ENCODE measurements at regions not wholly inside any gene's neighbourhood (a gene's known extent, or its start where the extent isn't known, plus 50 kb on each side); places are given as distances from the start of the nearest gene placed in this dataset.

DNA sequence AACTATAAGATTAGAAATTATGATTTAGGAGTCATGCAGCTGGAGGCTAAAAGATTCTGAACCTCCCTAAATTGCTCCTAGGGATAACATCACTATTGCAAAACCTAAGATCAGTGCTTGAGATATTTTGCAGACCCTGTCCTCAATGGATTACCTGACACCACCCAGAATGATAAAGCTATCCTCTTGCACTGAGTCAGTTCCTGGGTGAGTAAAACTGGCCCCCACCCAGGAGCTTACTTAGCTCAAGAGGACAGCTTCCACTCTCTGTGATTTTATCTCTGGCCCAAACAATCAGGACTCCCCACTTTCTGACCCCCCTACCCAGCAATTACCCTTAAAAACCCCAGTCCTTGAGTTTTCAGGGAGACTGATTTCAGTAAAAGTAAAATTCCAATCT is 2074.4 kb upstream of the RAG2 start:
- BruUV-seq (replicated peaks), result no TSS peak
- POLR2A ChIA-PET, result no interaction called here

More for the DNA sequence above, 2074.4 kb upstream of the RAG2 start:
- peaks cover 0 to 23% of the 10 kb centered on the region in 2 experiments; a peak in 2 of 4 replicates for H3K9me3 ChIP-seq (ENCODE audit: control insufficient read depth in 1 of 2, insufficient read depth in 1 of 2, low read depth in 1 of 2, low read length in 2 of 2)
- no peak overlapping the region for H3K9ac ChIP-seq (ENCODE audit: low read length)
- intact Hi-C loops (cut with micrococcal nuclease), result no loop called here
- H3K9me2 ChIP-seq (ENCODE audit: insufficient read depth), result no peaks in the 10 kb centered on the region
- no peaks in the 10 kb centered on the region for H3K79me2 ChIP-seq (ENCODE audit: insufficient read depth, low read length)
- ATAC-seq (no peak), DNase-seq (ENCODE audit: low read depth, low spot score) (no peak)
- RAD21 ChIA-PET (ENCODE audit: low non-redundant PET in 1 of 2, low total read pairs in 2 of 2, uncharacterized antibody in 2 of 2, unreplicated experiment in 2 of 2), result no interaction called here
- TF ChIP-seq EZH2 (IDR thresholded peaks at IDR 0.05) (no peak), JUND (IDR thresholded peaks at IDR 0.05) (no peak), TCF7L2 (IDR thresholded peaks at IDR 0.05; ENCODE audit: borderline replicate concordance, extremely low read depth, insufficient read depth, insufficient read length) (no peak), CEBPB (IDR thresholded peaks at IDR 0.05; ENCODE audit: low read depth) (no peak), ZFX (IDR thresholded peaks at IDR 0.05) (no peak), EGR1 (IDR thresholded peaks at IDR 0.05; ENCODE audit: low read depth) (no peak), RAD21 (IDR thresholded peaks at IDR 0.05; ENCODE audit: low read depth) (no peak), FOSL1 (IDR thresholded peaks at IDR 0.05; ENCODE audit: low read depth) (no peak), CBX3 (IDR thresholded peaks at IDR 0.05; ENCODE audit: low read depth) (no peak), SIN3A (IDR thresholded peaks at IDR 0.05; ENCODE audit: low read depth) (no peak), YY1 (IDR thresholded peaks at IDR 0.05; ENCODE audit: extremely low read depth, insufficient replicate concordance, low read depth, low read length) (no peak), EZH2phosphoT487 (IDR thresholded peaks at IDR 0.05; ENCODE audit: borderline replicate concordance) (no peak), SP1 (IDR thresholded peaks at IDR 0.05; ENCODE audit: low read depth) (no peak), ZNF274 (IDR thresholded peaks at IDR 0.05; ENCODE audit: low read depth, low read length) (no peak), POLR2AphosphoS5 (IDR thresholded peaks at IDR 0.05; ENCODE audit: low read depth, low read length) (no peak), SRF (IDR thresholded peaks at IDR 0.05; ENCODE audit: low read depth) (no peak), POLR2A (IDR thresholded peaks at IDR 0.05; ENCODE audit: borderline replicate concordance, extremely low read depth, insufficient read depth, insufficient read length) (no peak)
- TF ChIP-seq, protein P1, sequence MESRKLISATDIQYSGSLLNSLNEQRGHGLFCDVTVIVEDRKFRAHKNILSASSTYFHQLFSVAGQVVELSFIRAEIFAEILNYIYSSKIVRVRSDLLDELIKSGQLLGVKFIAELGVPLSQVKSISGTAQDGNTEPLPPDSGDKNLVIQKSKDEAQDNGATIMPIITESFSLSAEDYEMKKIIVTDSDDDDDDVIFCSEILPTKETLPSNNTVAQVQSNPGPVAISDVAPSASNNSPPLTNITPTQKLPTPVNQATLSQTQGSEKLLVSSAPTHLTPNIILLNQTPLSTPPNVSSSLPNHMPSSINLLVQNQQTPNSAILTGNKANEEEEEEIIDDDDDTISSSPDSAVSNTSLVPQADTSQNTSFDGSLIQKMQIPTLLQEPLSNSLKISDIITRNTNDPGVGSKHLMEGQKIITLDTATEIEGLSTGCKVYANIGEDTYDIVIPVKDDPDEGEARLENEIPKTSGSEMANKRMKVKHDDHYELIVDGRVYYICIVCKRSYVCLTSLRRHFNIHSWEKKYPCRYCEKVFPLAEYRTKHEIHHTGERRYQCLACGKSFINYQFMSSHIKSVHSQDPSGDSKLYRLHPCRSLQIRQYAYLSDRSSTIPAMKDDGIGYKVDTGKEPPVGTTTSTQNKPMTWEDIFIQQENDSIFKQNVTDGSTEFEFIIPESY (IDR thresholded peaks at IDR 0.05; ENCODE audit: extremely low read depth, insufficient replicate concordance, low read length), result no peak
- TF ChIP-seq, protein P2, sequence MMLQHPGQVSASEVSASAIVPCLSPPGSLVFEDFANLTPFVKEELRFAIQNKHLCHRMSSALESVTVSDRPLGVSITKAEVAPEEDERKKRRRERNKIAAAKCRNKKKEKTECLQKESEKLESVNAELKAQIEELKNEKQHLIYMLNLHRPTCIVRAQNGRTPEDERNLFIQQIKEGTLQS (IDR thresholded peaks at IDR 0.05), result no peak
- TF ChIP-seq, protein P3, sequence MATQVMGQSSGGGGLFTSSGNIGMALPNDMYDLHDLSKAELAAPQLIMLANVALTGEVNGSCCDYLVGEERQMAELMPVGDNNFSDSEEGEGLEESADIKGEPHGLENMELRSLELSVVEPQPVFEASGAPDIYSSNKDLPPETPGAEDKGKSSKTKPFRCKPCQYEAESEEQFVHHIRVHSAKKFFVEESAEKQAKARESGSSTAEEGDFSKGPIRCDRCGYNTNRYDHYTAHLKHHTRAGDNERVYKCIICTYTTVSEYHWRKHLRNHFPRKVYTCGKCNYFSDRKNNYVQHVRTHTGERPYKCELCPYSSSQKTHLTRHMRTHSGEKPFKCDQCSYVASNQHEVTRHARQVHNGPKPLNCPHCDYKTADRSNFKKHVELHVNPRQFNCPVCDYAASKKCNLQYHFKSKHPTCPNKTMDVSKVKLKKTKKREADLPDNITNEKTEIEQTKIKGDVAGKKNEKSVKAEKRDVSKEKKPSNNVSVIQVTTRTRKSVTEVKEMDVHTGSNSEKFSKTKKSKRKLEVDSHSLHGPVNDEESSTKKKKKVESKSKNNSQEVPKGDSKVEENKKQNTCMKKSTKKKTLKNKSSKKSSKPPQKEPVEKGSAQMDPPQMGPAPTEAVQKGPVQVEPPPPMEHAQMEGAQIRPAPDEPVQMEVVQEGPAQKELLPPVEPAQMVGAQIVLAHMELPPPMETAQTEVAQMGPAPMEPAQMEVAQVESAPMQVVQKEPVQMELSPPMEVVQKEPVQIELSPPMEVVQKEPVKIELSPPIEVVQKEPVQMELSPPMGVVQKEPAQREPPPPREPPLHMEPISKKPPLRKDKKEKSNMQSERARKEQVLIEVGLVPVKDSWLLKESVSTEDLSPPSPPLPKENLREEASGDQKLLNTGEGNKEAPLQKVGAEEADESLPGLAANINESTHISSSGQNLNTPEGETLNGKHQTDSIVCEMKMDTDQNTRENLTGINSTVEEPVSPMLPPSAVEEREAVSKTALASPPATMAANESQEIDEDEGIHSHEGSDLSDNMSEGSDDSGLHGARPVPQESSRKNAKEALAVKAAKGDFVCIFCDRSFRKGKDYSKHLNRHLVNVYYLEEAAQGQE (IDR thresholded peaks at IDR 0.05; ENCODE audit: low read depth), result no peak
- no peaks in the 10 kb centered on the region for H3K36me3 ChIP-seq (ENCODE audit: control insufficient read depth in 1 of 2, insufficient read depth in 2 of 2, low read length in 2 of 2)
- no peaks in the 10 kb centered on the region for H4K20me1 ChIP-seq (ENCODE audit: insufficient read depth)
- no peaks in the 10 kb centered on the region for H3K4me1 ChIP-seq (ENCODE audit: control insufficient read depth in 1 of 2, insufficient read depth in 2 of 2, low read length in 2 of 2)
- no peak overlapping the region for H3K27ac ChIP-seq (ENCODE audit: low read depth, low read length)
- no peak overlapping the region for H2AFZ ChIP-seq (ENCODE audit: low read depth, low read length, poor library complexity, severe bottlenecking)
- no peak overlapping the region for H3K4me2 ChIP-seq (ENCODE audit: low read length)
- H3K27me3 ChIP-seq (ENCODE audit: insufficient read depth, low read length), result no peaks in the 10 kb centered on the region
- CTCF ChIA-PET, result no interaction called here
- H3K4me3 ChIP-seq (replicated peaks in 1 of 2; ENCODE audit: low read depth in 1 of 2, low read length in 2 of 2), result no peak overlapping the region
